Fibroblast of mammary gland (primary cell): ENCODE measurements at regions not wholly inside any gene's neighbourhood (a gene's known extent, or its start where the extent isn't known, plus 50 kb on each side); places are given as distances from the start of the nearest gene placed in this dataset.
A peak's percentile ranks its signal among the peaks of the same experiment; 100 is the strongest.

ENCODE experiments used
- DNase-seq: peaks from one replicate; pipeline ENCODE4 v3.0.0-alpha.2; 2010; ENCODE audit warnings: low read depth
- H3K4me3 ChIP-seq: 2 replicates; pipeline ENCODE4 v1.5.1; 2011; ENCODE audit warnings: low read depth, mild to moderate bottlenecking, low read length, moderate library complexity; ENCODE audit not compliant: control insufficient read depth
- TF ChIP-seq, protein P1 (sequence below): conservative IDR thresholded peaks from 2 replicates; pipeline ENCODE4 v1.5.1; 2011; ENCODE audit warnings: low read depth, low read length, inconsistent platforms; ENCODE audit not compliant: control insufficient read depth, insufficient read depth

DNA sequence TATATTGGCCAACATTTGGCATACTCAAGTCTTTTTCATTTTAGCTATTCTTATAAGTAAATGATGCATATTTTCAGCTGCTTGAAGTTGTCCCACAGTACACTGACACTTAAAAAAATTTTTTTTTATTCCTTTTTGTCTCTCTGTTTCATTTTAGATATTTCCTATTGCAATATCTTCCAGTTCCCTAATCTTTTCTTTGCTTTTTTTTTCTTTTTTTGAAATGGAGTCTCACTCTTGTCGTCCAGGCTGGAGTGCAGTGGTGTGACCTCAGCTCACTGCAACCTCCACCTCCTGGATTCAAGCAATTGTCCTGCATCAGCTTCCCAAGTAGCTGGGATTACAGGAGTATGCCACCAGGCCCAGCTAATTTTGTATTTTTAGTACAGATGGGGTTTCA, 217.4 kb upstream of the KRR1 start:
- no peak overlapping the region for H3K4me3 ChIP-seq
- TF ChIP-seq, protein P1, sequence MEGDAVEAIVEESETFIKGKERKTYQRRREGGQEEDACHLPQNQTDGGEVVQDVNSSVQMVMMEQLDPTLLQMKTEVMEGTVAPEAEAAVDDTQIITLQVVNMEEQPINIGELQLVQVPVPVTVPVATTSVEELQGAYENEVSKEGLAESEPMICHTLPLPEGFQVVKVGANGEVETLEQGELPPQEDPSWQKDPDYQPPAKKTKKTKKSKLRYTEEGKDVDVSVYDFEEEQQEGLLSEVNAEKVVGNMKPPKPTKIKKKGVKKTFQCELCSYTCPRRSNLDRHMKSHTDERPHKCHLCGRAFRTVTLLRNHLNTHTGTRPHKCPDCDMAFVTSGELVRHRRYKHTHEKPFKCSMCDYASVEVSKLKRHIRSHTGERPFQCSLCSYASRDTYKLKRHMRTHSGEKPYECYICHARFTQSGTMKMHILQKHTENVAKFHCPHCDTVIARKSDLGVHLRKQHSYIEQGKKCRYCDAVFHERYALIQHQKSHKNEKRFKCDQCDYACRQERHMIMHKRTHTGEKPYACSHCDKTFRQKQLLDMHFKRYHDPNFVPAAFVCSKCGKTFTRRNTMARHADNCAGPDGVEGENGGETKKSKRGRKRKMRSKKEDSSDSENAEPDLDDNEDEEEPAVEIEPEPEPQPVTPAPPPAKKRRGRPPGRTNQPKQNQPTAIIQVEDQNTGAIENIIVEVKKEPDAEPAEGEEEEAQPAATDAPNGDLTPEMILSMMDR: no peak
- no peak for DNase-seq

DNA sequence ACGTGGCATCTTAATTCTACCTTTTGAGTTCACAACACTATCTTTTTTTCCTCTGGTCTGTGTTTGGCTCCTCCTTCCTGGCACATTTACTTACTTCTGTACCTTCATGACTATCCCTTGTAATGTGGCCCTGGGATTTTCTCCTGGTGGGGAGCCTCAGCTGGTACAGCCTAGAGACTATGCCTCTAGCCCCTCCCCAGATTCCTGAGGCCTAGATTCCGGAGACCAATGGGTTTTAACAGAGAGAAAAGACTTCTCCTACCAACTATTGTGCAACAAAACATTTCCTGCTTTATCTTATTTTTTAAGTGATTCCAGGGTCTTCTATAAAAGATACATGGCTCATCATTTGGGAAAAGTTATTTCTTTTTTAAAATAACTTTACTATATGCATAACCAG, 216.2 kb upstream of the KRR1 start:
- no peak overlapping the region for H3K4me3 ChIP-seq
- TF ChIP-seq, protein P1: no peak

DNA sequence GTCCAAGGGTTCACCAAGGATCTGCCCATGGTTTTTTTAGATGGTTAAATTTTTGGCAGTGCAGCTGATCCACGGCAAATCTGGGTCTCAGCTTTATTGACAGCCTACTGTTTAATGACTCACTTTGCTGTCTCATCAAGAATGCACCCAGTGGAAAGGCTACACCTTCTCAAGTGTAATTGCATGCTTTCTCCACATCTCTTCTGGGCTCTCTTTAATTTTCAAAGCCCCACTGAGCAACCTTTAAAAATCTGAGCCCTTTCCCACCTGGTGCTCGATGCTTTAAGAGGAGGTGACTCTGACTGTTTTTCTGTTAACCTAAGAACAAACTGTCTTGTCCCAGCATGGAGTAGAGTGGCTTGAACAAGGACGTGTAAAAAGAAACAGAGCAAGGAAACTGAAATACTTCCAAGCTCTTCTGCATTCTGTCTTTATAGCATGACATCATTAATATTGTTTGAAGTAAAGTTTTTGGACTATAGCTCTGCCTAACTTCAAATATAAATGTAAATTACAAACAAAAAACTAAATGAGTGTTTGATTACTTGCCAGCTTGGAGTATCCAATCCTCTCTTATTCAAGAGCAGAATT, 214.2 kb upstream of the KRR1 start:
- no peak overlapping the region for H3K4me3 ChIP-seq
- peak; percentile 87 for DNase-seq
- TF ChIP-seq, protein P1: peak; percentile 23

More for the DNA sequence above, 216.2 kb upstream of the KRR1 start:
- no peak for DNase-seq

DNA sequence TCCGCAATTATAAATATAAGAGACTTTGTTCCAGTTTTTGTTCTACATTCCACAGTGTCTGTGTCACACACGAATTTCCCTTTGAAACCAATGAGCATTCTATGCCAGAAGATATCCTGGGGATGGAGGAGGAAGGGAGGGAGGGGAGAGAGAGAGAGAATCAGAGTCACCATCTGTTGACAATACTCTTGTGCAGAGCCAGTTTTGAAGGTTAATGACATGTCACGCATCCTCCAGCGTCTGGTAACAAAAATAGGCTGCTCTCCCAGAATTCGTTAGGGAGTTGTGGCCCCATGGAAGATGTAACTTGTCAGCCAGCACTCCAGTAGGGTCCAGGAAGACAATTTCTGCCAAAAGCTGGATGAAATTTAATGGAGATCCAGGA, 213.5 kb upstream of the KRR1 start:
- peak; percentile 92 for DNase-seq
- no peak overlapping the region for H3K4me3 ChIP-seq

DNA sequence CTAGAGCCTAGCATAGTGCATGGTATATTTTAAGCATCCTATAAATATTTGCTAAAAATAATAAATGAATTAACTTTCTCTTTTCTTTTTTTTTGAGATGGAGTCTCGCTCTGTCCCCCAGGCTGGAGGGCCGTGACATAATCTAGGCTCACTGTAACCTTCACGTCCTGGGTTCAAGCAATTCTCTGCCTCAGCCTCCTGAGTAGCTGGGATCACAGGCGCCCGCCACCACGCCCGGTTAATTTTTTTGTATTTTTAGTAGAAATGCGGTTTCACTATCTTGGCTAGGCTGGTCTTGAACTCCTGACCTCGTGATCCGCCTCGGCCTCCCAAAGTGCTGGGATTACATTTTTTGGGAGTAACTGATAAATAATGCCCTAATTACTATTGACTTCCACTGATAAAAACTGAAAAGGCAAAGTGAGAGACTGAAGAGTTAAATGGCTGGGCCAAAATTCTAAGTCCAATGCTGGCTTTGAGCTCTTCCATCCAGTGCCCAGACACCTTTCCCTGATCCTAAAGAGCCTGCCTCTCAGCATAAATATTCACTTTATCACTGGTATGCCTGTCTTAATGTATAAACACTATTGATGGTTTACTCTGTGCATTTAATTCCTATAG, 213.0 kb upstream of the KRR1 start:
- DNase-seq: no peak
- TF ChIP-seq, protein P1: no peak
- H3K4me3 ChIP-seq: no peak overlapping the region

More for the DNA sequence above, 213.5 kb upstream of the KRR1 start:
- TF ChIP-seq, protein P1: no peak

DNA sequence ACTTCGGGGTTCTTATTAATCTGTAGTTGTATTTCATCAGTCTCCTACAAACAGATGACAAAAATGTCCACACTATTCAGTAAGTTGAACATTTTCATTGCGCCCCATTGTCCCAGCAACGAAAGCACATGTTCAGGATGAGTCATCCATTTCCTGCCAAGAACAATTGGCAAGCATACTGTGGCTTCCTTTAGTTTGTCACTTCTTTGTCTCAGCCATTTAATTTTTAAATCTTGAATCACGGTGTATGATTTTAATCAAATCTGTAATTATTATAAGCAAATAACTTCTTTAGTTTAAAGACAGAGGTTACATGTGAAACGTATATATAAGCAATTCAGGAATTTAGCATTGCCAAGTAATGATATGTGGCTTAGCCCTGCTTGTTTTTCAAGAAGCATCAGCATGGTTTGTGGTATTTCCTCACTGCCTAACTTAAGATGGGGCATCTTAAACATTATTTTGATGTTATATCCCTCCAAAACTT, 211.3 kb upstream of the KRR1 start:
- TF ChIP-seq, protein P1: no peak
- DNase-seq: peak; percentile 96
- H3K4me3 ChIP-seq: no peak overlapping the region

DNA sequence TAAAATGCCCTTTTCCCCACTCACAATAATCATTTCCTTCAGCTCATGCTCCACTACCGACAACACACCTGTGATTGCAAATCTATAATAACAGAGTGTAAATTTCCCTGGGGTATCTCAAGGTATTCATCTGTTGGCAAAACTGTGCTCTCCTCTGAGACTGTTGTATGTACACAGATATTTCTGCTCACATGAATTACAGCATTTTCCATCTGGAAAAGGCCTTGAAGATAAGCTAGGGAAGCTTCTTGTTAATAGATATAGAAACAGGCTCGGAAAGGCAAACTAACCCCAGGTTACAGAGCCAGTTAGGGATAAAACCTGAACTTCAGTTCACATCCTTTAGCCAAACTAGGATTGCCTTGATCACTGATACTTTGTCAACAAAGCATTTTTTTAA, 210.4 kb upstream of the KRR1 start:
- no peak for DNase-seq
- H3K4me3 ChIP-seq: no peak overlapping the region
- TF ChIP-seq, protein P1: no peak
